ENCODE measurements at regions not wholly inside any gene's neighbourhood (a gene's known extent, or its start where the extent isn't known, plus 50 kb on each side); places are given as distances from the start of the nearest gene placed in this dataset.
"Not testable (repeated sequence)": the region's sequence is repeated elsewhere in the genome, so short reads cannot be mapped to it uniquely, and the experiment has no call there.

DNA sequence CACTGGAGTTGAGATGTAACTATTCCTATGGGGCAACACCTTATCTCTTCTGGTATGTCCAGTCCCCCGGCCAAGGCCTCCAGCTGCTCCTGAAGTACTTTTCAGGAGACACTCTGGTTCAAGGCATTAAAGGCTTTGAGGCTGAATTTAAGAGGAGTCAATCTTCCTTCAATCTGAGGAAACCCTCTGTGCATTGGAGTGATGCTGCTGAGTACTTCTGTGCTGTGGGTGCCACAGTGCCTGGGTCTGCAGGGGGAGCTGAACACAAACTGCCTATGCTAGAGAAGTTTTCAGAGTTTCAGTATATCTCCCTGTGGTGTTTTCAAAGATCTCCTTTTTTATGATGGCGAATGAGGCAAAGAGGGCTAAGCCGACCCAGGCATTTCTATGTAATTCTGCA lies 179.2 kb upstream of the OR4E1 start:
- Mint-ChIP-seq H3K9me3 (ENCODE audit: unreplicated experiment) (no peaks in the 10 kb centered on the region), H3K4me3 (ENCODE audit: unreplicated experiment) (no peak overlapping the region)

DNA sequence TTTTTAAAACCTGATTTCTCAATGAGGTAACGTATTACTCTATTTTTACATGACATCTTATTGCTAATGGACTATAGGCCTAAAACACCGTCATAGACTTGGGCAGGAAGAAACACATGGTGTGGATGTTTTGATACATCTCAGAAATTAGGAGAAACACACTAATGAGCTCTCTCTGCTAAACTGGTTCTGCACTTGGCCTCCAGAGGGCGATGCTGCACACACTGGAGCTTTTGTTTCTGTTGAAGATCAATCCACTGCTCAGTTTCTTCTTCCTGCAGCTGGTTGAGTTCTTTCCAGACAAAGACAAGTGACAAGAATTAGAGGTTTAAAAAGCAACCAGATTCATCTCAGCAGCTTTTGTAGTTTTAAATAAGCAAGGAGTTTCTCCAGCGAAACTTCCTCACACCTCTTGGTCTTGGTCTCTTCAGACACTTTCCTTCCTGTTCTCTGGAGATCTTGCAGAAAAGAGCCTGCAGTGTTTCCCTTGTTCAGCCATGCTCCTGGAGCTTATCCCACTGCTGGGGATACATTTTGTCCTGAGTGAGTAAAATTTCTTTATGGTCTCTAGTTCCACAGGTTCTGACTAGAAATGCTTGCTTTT lies 178.5 kb upstream of the OR4E1 start:
- peak; percentile 70 for DNase-seq (ENCODE audit: low spot score)
- Mint-ChIP-seq H3K9me3 (ENCODE audit: unreplicated experiment) (no peaks in the 10 kb centered on the region), H3K36me3 (ENCODE audit: low read depth, unreplicated experiment) (no peaks in the 10 kb centered on the region), H3K27ac (ENCODE audit: unreplicated experiment) (no peak overlapping the region), H3K4me1 (ENCODE audit: unreplicated experiment) (peaks cover 5% of the 10 kb centered on the region), H3K4me3 (ENCODE audit: unreplicated experiment) (no peak overlapping the region), H3K27me3 (ENCODE audit: unreplicated experiment) (peaks cover 1% of the 10 kb centered on the region)
- peak; percentile 78 for TF ChIP-seq CTCF (IDR thresholded peaks at IDR 0.05; ENCODE audit: unreplicated experiment)

More for the DNA sequence above, 179.2 kb upstream of the OR4E1 start:
- Mint-ChIP-seq H3K27ac (ENCODE audit: unreplicated experiment) (no peak overlapping the region), H3K36me3 (ENCODE audit: low read depth, unreplicated experiment) (no peaks in the 10 kb centered on the region), H3K4me1 (ENCODE audit: unreplicated experiment) (peaks cover 5% of the 10 kb centered on the region), H3K27me3 (ENCODE audit: unreplicated experiment) (peaks cover 1% of the 10 kb centered on the region)
- no peak for TF ChIP-seq CTCF (IDR thresholded peaks at IDR 0.05; ENCODE audit: unreplicated experiment)
- DNase-seq (ENCODE audit: low spot score): no peak

- H3K4me3 Mint-ChIP-seq (ENCODE audit: unreplicated experiment); H3K4me1 Mint-ChIP-seq (ENCODE audit: unreplicated experiment); H3K27me3 Mint-ChIP-seq (ENCODE audit: unreplicated experiment); H3K9me3 Mint-ChIP-seq (ENCODE audit: unreplicated experiment); DNase-seq (ENCODE audit: low spot score); H3K27ac Mint-ChIP-seq (ENCODE audit: unreplicated experiment); H3K36me3 Mint-ChIP-seq (ENCODE audit: low read depth, unreplicated experiment): not testable (repeated sequence)
These were observed 173.3 kb upstream of the OR4E1 start for GRCh38 chr14:21846902-21847301.

- no peaks in the 10 kb centered on the region for H3K36me3 Mint-ChIP-seq (ENCODE audit: low read depth, unreplicated experiment)
- H3K4me3 Mint-ChIP-seq (ENCODE audit: unreplicated experiment): no peak overlapping the region
- peak; percentile 85 for TF ChIP-seq CTCF (IDR thresholded peaks at IDR 0.05; ENCODE audit: unreplicated experiment)
- H3K27me3 Mint-ChIP-seq (ENCODE audit: unreplicated experiment): peaks cover 3% of the 10 kb centered on the region
- no peak overlapping the region for H3K27ac Mint-ChIP-seq (ENCODE audit: unreplicated experiment)
- no peaks in the 10 kb centered on the region for H3K4me1 Mint-ChIP-seq (ENCODE audit: unreplicated experiment)
- DNase-seq (ENCODE audit: low spot score): peak; percentile 66
- no peaks in the 10 kb centered on the region for H3K9me3 Mint-ChIP-seq (ENCODE audit: unreplicated experiment)
These were observed 172.7 kb upstream of the OR4E1 start for GRCh38 chr14:21846227-21846885.

DNA sequence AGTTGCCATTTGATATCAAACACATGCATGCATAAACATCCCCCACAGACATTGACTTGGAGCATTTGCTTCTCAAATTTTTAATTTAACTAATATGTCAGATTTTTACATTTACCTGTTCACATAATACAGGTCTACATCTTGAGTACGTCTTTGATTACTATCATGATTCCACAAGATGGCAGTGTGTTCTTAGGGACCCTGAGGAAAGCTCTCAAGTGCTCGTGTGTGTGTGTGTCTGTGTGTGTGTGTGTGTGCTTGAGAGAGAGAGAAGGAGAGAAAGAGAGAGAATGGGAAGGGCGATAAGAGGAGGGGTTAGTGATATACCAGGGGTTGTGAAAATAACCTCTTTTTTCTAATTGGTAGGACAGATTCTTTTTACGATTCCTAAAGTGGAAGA lies 167.1 kb upstream of the OR4E1 start:
- no peak overlapping the region for H3K4me3 Mint-ChIP-seq (ENCODE audit: unreplicated experiment)
- peaks cover 3% of the 10 kb centered on the region for H3K27me3 Mint-ChIP-seq (ENCODE audit: unreplicated experiment)
- DNase-seq (ENCODE audit: low spot score): no peak
- no peak for TF ChIP-seq CTCF (IDR thresholded peaks at IDR 0.05; ENCODE audit: unreplicated experiment)
- no peak overlapping the region for H3K27ac Mint-ChIP-seq (ENCODE audit: unreplicated experiment)
- H3K36me3 Mint-ChIP-seq (ENCODE audit: low read depth, unreplicated experiment): no peaks in the 10 kb centered on the region
- H3K4me1 Mint-ChIP-seq (ENCODE audit: unreplicated experiment): no peaks in the 10 kb centered on the region
- H3K9me3 Mint-ChIP-seq (ENCODE audit: unreplicated experiment): no peaks in the 10 kb centered on the region
